ENCODE measurements at regions not wholly inside any gene's neighbourhood (a gene's known extent, or its start where the extent isn't known, plus 50 kb on each side); places are given as distances from the start of the nearest gene placed in this dataset.

GRCh38 chr10:131667561-131667960 is 233.2 kb upstream of the PPP2R2D start:
- DNase-seq (ENCODE audit: low read depth) (no peak), FAIRE-seq (no peak)
- Histone ChIP-seq H3K4me3 (ENCODE audit: low read depth, low read length) (no peak overlapping the region), H3K27me3 (ENCODE audit: control insufficient read depth, insufficient read depth, low read length) (no peaks in the 10 kb centered on the region), H3K36me3 (ENCODE audit: control insufficient read depth, insufficient read depth, low read length) (no peaks in the 10 kb centered on the region)
- TF ChIP-seq CTCF (IDR thresholded peaks at IDR 0.05; ENCODE audit: insufficient read depth, low read length, severe bottlenecking), result no peak

GRCh38 chr10:131668903-131669302 is 231.9 kb upstream of the PPP2R2D start:
- FAIRE-seq, result no peak
- no peak for TF ChIP-seq CTCF (IDR thresholded peaks at IDR 0.05; ENCODE audit: insufficient read depth, low read length, severe bottlenecking)
- no peak for DNase-seq (ENCODE audit: low read depth)
- Histone ChIP-seq H3K36me3 (ENCODE audit: control insufficient read depth, insufficient read depth, low read length) (no peaks in the 10 kb centered on the region), H3K27me3 (ENCODE audit: control insufficient read depth, insufficient read depth, low read length) (no peaks in the 10 kb centered on the region), H3K4me3 (ENCODE audit: low read depth, low read length) (no peak overlapping the region)

GRCh38 chr10:131669838-131670237 is 231.0 kb upstream of the PPP2R2D start:
- TF ChIP-seq CTCF (IDR thresholded peaks at IDR 0.05; ENCODE audit: insufficient read depth, low read length, severe bottlenecking), result no peak
- Histone ChIP-seq H3K27me3 (ENCODE audit: control insufficient read depth, insufficient read depth, low read length) (no peaks in the 10 kb centered on the region), H3K36me3 (ENCODE audit: control insufficient read depth, insufficient read depth, low read length) (no peaks in the 10 kb centered on the region), H3K4me3 (ENCODE audit: low read depth, low read length) (no peak overlapping the region)
- FAIRE-seq, result no peak
- no peak for DNase-seq (ENCODE audit: low read depth)

GRCh38 chr10:131670341-131670740 is 230.5 kb upstream of the PPP2R2D start:
- no peak overlapping the region for H3K4me3 ChIP-seq (ENCODE audit: low read depth, low read length)
- no peak for DNase-seq (ENCODE audit: low read depth)
- no peak for FAIRE-seq

GRCh38 chr10:131673396-131673795 is 227.4 kb upstream of the PPP2R2D start:
- TF ChIP-seq CTCF (IDR thresholded peaks at IDR 0.05; ENCODE audit: insufficient read depth, low read length, severe bottlenecking), result no peak
- no peak overlapping the region for H3K4me3 ChIP-seq (ENCODE audit: low read depth, low read length)
- no peaks in the 10 kb centered on the region for H3K27me3 ChIP-seq (ENCODE audit: control insufficient read depth, insufficient read depth, low read length)
- FAIRE-seq, result no peak
- no peaks in the 10 kb centered on the region for H3K36me3 ChIP-seq (ENCODE audit: control insufficient read depth, insufficient read depth, low read length)
- DNase-seq (ENCODE audit: low read depth), result no peak

More at GRCh38 chr10:131670341-131670740, 230.5 kb upstream of the PPP2R2D start:
- Histone ChIP-seq H3K27me3 (ENCODE audit: control insufficient read depth, insufficient read depth, low read length) (no peaks in the 10 kb centered on the region), H3K36me3 (ENCODE audit: control insufficient read depth, insufficient read depth, low read length) (no peaks in the 10 kb centered on the region)
- TF ChIP-seq CTCF (IDR thresholded peaks at IDR 0.05; ENCODE audit: insufficient read depth, low read length, severe bottlenecking), result no peak

GRCh38 chr10:131674130-131674529 is 226.7 kb upstream of the PPP2R2D start:
- DNase-seq (ENCODE audit: low read depth), result no peak
- no peak for FAIRE-seq
- Histone ChIP-seq H3K36me3 (ENCODE audit: control insufficient read depth, insufficient read depth, low read length) (no peaks in the 10 kb centered on the region), H3K4me3 (ENCODE audit: low read depth, low read length) (no peak overlapping the region), H3K27me3 (ENCODE audit: control insufficient read depth, insufficient read depth, low read length) (no peaks in the 10 kb centered on the region)
- TF ChIP-seq CTCF (IDR thresholded peaks at IDR 0.05; ENCODE audit: insufficient read depth, low read length, severe bottlenecking), result no peak

All from bronchial epithelial cell (primary cell).